HEK293 (cell line): ENCODE measurements at regions not wholly inside any gene's neighbourhood (a gene's known extent, or its start where the extent isn't known, plus 50 kb on each side); places are given as distances from the start of the nearest gene placed in this dataset.
A peak's percentile ranks its signal among the peaks of the same experiment; 100 is the strongest.

Experiments used
- CTCF ChIA-PET: fragments of 350-600 bp; formaldehyde crosslinking; extraction: SDS; loops from one replicate; lab custom pipeline; 2021; ENCODE audit warnings: antibody characterized with exemption; lab: Yijun Ruan, JAX
- POLR2A ChIA-PET: fragments of 300-600 bp; formaldehyde crosslinking; extraction: SDS; loops from one replicate; lab custom pipeline; 2020; ENCODE audit warnings: antibody characterized with exemption, inconsistent platforms; lab: Yijun Ruan, JAX
- H3K27ac ChIP-seq: fragments of 200-500 bp; sonication (Bioruptor generic); 2 replicates; pipeline ENCODE4 v1.5.1; 2014; ENCODE audit warnings: low read depth, low read length, control low read depth, inconsistent platforms; ENCODE audit errors: extremely low read depth
- H3K36me3 ChIP-seq, 2 experiments: fragments of 200-500 bp in 1 of 2; sonication (Bioruptor generic) in 1 of 2; 1 replicate in 1 of 2; 2 replicates in 1 of 2; pipeline ENCODE4 v1.5.1; 2014 to 2017; ENCODE audit warnings: inconsistent platforms in 2 of 2, low read length in 2 of 2; ENCODE audit not compliant: control insufficient read depth in 2 of 2, insufficient read depth in 1 of 2
- H3K4me1 ChIP-seq: fragments of 200-500 bp; sonication (Bioruptor generic); 2 replicates; pipeline ENCODE4 v1.5.1; 2014; ENCODE audit warnings: mild to moderate bottlenecking, low read length, inconsistent platforms; ENCODE audit not compliant: control insufficient read depth, insufficient read depth
- H3K4me3 ChIP-seq: 2 replicates; pipeline ENCODE4 v1.5.1; 2011; ENCODE audit warnings: low read depth, mild to moderate bottlenecking, control low read depth, low read length, moderate library complexity
- H3K9me3 ChIP-seq: fragments of 200-500 bp; sonication (Bioruptor generic); 2 replicates; pipeline ENCODE4 v1.5.1; 2014; ENCODE audit warnings: low read depth, low read length, inconsistent platforms; ENCODE audit not compliant: control insufficient read depth, insufficient read depth
- GLIS1 ChIP-seq: fragments of 450-650 bp; formaldehyde crosslinking; IDR thresholded peaks from 2 replicates; pipeline ENCODE4 v1.5.1; 2016; ENCODE audit warnings: missing biosample characterization, missing genetic modification characterization
- HOXD13 ChIP-seq: sonication (generic); formaldehyde crosslinking; IDR thresholded peaks from 2 replicates; pipeline ENCODE4 v1.8.0; 2022; ENCODE audit warnings: missing genetic modification reagents, borderline replicate concordance
- SP2 ChIP-seq: fragments of 450-650 bp; formaldehyde crosslinking; IDR thresholded peaks from 2 replicates; pipeline ENCODE4 v1.5.1; 2016; ENCODE audit warnings: missing biosample characterization, missing genetic modification characterization
- ZBTB26 ChIP-seq: fragments of 450-650 bp; formaldehyde crosslinking; optimal IDR thresholded peaks from 2 replicates; pipeline ENCODE3; 2016; ENCODE audit warnings: missing biosample characterization, mild to moderate bottlenecking, missing genetic modification characterization
- ZIC2 ChIP-seq: fragments of 450-650 bp; formaldehyde crosslinking; IDR thresholded peaks from 2 replicates; pipeline ENCODE4 v1.5.1; 2016; ENCODE audit warnings: missing biosample characterization, missing genetic modification characterization
- ZNF169 ChIP-seq: fragments of 450-650 bp; formaldehyde crosslinking; IDR thresholded peaks from 2 replicates; pipeline ENCODE4 v1.5.1; 2016; ENCODE audit warnings: missing biosample characterization, missing genetic modification characterization
- ZNF248 ChIP-seq: fragments of 450-650 bp; formaldehyde crosslinking; IDR thresholded peaks from 2 replicates; pipeline ENCODE4 v1.5.1; 2017; ENCODE audit warnings: missing biosample characterization, missing genetic modification characterization
- ZNF302 ChIP-seq: fragments of 450-650 bp; formaldehyde crosslinking; IDR thresholded peaks from 2 replicates; pipeline ENCODE4 v1.5.1; 2016; ENCODE audit warnings: missing biosample characterization, missing genetic modification characterization, low read depth
- ZNF366 ChIP-seq: fragments of 450-650 bp; formaldehyde crosslinking; conservative IDR thresholded peaks from 2 replicates; pipeline ENCODE4 v1.5.1; 2016; ENCODE audit warnings: missing biosample characterization, missing genetic modification characterization
- ZNF561 ChIP-seq: fragments of 450-650 bp; IDR thresholded peaks from 2 replicates; pipeline ENCODE4 v1.5.1; 2018; ENCODE audit warnings: missing biosample characterization, missing genetic modification characterization, borderline replicate concordance
- ZNF621 ChIP-seq: fragments of 450-650 bp; formaldehyde crosslinking; IDR thresholded peaks from 2 replicates; pipeline ENCODE4 v1.5.1; 2017; ENCODE audit warnings: missing biosample characterization, missing genetic modification characterization
- ZNF629 ChIP-seq: fragments of 450-650 bp; formaldehyde crosslinking; IDR thresholded peaks from 2 replicates; pipeline ENCODE4 v1.5.1; 2017; ENCODE audit warnings: missing biosample characterization, missing genetic modification characterization
- ZNF658 ChIP-seq: fragments of 450-650 bp; formaldehyde crosslinking; IDR thresholded peaks from 2 replicates; pipeline ENCODE4; 2016; ENCODE audit warnings: missing biosample characterization, missing genetic modification characterization
- ZNF670 ChIP-seq: fragments of 450-650 bp; formaldehyde crosslinking; IDR thresholded peaks from 2 replicates; pipeline ENCODE4 v1.5.1; 2016; ENCODE audit warnings: missing biosample characterization, missing genetic modification characterization, low read depth
- ZNF677 ChIP-seq: fragments of 450-650 bp; IDR thresholded peaks from 2 replicates; pipeline ENCODE4 v1.5.0; 2018; ENCODE audit warnings: missing biosample characterization, mild to moderate bottlenecking, missing genetic modification characterization, moderate library complexity
- ZNF701 ChIP-seq: fragments of 450-650 bp; formaldehyde crosslinking; IDR thresholded peaks from 2 replicates; pipeline ENCODE4 v1.5.1; 2016; ENCODE audit warnings: missing biosample characterization, missing genetic modification characterization
- ZSCAN4 ChIP-seq: fragments of 450-650 bp; formaldehyde crosslinking; IDR thresholded peaks from 2 replicates; pipeline ENCODE4 v1.5.1; 2017; ENCODE audit warnings: missing biosample characterization, missing genetic modification characterization
- TF ChIP-seq, protein P1 (sequence below): fragments of 450-650 bp; IDR thresholded peaks from 2 replicates; pipeline ENCODE4 v1.5.1; 2018; ENCODE audit warnings: missing biosample characterization, mild to moderate bottlenecking, missing genetic modification characterization
- TF ChIP-seq, protein P2 (sequence below): fragments of 450-650 bp; formaldehyde crosslinking; IDR thresholded peaks from 2 replicates; pipeline ENCODE4 v1.5.1; 2016; ENCODE audit warnings: missing biosample characterization, missing genetic modification characterization

DNA sequence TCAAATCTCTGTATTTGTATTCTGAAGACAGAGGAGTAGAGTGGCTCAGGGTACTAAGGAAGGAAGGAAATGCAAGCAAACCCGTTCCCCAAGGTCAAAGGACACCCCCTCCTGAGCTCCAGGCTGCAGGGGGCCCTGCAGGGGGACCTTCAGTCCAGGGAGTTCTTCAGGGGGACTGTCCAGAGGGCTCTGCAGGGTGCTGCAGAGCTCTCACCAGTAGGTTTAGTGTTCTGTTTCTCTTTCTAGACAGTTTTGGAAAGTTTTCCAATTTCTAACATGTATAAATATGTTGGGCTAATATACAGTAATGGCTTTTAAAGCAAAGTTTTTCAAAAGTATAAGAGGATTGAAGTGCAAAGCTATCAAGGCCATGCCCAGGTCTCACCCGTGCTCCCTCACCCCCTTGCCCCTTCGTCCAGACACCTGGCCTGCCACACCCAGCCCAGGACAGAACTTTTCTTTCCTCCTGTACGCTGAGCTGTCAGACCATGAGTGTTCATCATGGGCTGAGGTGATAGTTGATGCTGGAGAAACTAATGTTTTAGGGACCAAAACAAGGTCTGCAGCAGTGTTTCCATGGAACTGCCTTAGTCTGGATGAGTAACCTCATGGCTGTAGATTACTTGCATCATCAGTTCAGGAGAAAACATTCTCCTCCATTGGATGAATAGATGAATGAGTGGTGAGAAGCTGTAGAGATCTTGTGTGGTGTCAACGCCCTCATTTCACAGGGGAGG lies 134.2 kb downstream of the GLI2 start:
- no peak for TF ChIP-seq ZNF302
- TF ChIP-seq ZIC2 (tag by site-specific recombination), result peak; percentile 84
- peak; percentile 93 for TF ChIP-seq GLIS1 (tag by site-specific recombination)
- Histone ChIP-seq H3K27ac (no peak overlapping the region), H3K9me3 (no peaks in the 10 kb centered on the region), H3K36me3 (no peaks in the 10 kb centered on the region), H3K4me3 (no peak overlapping the region), H3K4me1 (no peaks in the 10 kb centered on the region)
- POLR2A ChIA-PET, result no interaction called here
- CTCF ChIA-PET, result interaction anchor here (0.6 to 1.0 kb wide), 2 partner anchors 117 to 134 kb away, joined by 3 to 4 read pairs; partner anchors contain the start of gene GLI2

DNA sequence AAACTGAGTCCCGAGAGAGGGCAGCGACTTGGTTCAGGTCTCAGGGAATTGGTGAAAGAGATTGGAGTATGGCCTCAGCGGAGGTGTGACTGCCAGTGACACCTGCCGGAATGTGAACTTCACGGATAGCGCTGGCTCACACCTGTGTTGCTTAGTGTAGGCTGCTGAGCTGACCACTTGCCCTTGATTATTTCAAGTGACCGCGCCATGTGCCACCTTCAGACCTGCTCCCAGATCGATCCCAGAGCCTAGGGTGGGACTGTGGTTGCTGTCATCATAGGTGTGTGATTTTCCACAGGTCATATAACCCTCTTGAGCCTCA lies 134.8 kb downstream of the GLI2 start:
- Histone ChIP-seq H3K4me3 (no peak overlapping the region), H3K9me3 (no peaks in the 10 kb centered on the region), H3K27ac (no peak overlapping the region), H3K36me3 (no peaks in the 10 kb centered on the region), H3K4me1 (no peaks in the 10 kb centered on the region)
- POLR2A ChIA-PET, result no interaction called here
- CTCF ChIA-PET, result interaction anchor here (1.0 kb wide), 1 partner anchor 134 kb away, joined by 3 read pairs; the partner anchor contains the start of gene GLI2
- TF ChIP-seq ZNF248 (tag by site-specific recombination) (no peak), ZBTB26 (no peak), ZNF169 (tag by site-specific recombination) (no peak), ZNF366 (tag by site-specific recombination) (no peak), HOXD13 (CRISPR knock-in tag) (no peak)
- TF ChIP-seq, protein P1, sequence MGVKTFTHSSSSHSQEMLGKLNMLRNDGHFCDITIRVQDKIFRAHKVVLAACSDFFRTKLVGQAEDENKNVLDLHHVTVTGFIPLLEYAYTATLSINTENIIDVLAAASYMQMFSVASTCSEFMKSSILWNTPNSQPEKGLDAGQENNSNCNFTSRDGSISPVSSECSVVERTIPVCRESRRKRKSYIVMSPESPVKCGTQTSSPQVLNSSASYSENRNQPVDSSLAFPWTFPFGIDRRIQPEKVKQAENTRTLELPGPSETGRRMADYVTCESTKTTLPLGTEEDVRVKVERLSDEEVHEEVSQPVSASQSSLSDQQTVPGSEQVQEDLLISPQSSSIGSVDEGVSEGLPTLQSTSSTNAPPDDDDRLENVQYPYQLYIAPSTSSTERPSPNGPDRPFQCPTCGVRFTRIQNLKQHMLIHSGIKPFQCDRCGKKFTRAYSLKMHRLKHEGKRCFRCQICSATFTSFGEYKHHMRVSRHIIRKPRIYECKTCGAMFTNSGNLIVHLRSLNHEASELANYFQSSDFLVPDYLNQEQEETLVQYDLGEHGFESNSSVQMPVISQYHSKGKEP (tag by site-specific recombination), result no peak

DNA sequence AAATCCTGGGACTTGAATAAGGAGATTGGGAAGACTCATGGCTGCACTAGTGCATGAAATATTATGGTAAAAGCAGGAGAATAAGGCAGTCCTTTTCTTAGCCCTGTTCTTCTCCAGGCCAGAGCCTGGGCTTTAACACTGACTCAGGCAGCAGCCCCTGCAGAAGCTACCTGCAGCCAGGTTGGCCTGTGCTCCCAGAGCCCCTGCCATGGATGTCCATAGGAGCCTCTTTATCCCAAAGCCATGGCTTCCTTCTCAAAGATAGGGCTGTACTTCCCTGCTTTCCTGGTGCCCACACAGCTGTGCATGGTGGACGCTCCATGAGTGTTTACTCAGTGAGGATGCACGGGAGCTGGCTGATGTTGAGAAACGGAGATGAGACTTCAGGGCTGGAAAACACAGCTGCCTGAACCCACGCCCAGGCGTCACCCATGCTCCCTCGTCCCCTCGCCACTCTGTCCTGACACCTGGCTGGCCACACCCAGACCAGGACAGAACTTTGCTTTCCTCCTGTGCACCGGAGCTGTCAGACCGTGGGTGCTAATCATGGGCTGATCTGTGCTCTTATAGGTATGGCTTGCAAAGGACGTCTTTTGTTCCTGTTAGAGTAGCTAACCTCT lies 135.5 kb downstream of the GLI2 start:
- POLR2A ChIA-PET, result no interaction called here
- TF ChIP-seq, protein P2, sequence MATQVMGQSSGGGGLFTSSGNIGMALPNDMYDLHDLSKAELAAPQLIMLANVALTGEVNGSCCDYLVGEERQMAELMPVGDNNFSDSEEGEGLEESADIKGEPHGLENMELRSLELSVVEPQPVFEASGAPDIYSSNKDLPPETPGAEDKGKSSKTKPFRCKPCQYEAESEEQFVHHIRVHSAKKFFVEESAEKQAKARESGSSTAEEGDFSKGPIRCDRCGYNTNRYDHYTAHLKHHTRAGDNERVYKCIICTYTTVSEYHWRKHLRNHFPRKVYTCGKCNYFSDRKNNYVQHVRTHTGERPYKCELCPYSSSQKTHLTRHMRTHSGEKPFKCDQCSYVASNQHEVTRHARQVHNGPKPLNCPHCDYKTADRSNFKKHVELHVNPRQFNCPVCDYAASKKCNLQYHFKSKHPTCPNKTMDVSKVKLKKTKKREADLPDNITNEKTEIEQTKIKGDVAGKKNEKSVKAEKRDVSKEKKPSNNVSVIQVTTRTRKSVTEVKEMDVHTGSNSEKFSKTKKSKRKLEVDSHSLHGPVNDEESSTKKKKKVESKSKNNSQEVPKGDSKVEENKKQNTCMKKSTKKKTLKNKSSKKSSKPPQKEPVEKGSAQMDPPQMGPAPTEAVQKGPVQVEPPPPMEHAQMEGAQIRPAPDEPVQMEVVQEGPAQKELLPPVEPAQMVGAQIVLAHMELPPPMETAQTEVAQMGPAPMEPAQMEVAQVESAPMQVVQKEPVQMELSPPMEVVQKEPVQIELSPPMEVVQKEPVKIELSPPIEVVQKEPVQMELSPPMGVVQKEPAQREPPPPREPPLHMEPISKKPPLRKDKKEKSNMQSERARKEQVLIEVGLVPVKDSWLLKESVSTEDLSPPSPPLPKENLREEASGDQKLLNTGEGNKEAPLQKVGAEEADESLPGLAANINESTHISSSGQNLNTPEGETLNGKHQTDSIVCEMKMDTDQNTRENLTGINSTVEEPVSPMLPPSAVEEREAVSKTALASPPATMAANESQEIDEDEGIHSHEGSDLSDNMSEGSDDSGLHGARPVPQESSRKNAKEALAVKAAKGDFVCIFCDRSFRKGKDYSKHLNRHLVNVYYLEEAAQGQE (tag by site-specific recombination), result no peak
- TF ChIP-seq SP2 (tag by site-specific recombination) (no peak), ZNF701 (tag by site-specific recombination) (no peak), ZNF658 (no peak), ZNF629 (tag by site-specific recombination) (no peak), ZNF677 (no peak), ZNF561 (tag by site-specific recombination) (no peak), ZSCAN4 (tag by site-specific recombination) (no peak), ZNF621 (tag by site-specific recombination) (no peak), ZNF670 (tag by site-specific recombination) (no peak)

More for the DNA sequence above, 135.5 kb downstream of the GLI2 start:
- H3K4me1 ChIP-seq, result no peaks in the 10 kb centered on the region
- H3K9me3 ChIP-seq, result no peaks in the 10 kb centered on the region
- no peaks in the 10 kb centered on the region for H3K36me3 ChIP-seq
- CTCF ChIA-PET, result interaction anchor here (1.0 kb wide), 1 partner anchor 135 kb away, joined by 3 read pairs; the partner anchor contains the start of gene GLI2
- no peak overlapping the region for H3K27ac ChIP-seq
- H3K4me3 ChIP-seq, result no peak overlapping the region
